Central memory CD4-positive, alpha-beta T cell (primary cell): ENCODE measurements at regions not wholly inside any gene's neighbourhood (a gene's known extent, or its start where the extent isn't known, plus 50 kb on each side); places are given as distances from the start of the nearest gene placed in this dataset.

ENCODE experiments used
- DNase-seq: peaks from one replicate; pipeline ENCODE4 v3.0.0; 2022

DNA sequence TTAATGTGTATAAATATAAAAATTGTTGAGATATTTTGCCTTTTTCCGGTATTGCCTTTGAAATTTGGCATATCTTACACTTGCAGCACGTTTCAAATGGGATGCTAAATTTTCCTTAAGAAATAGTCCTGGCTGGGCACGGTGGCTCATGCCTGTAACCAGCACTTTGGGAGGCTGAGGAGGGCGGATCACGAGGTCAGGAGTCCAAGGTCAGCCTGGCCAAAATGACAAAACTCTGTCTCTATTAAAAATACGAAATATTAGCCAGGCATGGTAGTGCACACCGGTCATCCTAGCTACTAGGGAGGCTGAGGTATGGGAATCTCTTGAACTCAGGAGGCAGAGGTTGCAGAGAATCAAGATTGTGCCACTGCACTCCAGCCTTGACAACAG is 220.2 kb downstream of the PTEN start:
- no peak for DNase-seq

DNA sequence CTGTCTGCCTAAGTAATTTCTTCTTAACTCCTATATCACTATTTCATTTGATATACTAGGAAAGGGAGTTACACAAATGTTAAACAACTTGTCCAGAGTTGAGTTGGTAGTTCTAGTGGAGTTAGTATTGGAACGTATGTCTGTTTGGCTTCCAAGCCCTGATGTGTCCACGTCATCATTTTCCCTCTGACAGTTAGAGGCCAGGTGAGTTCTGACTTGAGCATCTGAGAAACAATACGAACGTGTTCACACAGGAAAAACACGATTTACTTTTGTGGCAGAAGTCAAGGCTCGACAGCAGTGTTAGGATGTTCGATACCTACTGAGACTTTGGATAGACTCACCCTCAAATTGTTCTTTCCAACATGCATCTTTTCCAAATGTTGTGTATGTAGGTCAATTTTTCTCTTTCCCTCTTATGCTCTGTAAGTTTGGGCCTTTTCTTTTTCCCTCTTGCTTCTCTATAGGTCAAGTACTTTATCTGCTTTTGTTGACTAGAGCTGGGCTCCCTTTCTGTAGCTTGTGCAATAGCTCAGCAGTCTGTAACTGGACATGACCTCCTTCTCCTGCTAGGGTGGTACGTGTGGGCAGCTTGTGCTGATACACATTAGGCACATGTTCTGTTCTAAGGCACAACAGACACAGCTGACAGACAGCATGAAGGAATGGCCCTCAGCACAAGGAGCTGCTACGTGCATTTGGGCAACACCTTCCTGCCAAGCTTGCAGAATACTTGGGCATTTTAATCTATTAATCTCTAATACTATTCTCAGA is 222.9 kb downstream of the PTEN start:
- DNase-seq, result no peak

- DNase-seq, result no peak
Observed at GRCh38 chr10:88088441-88089340, 225.3 kb downstream of the PTEN start.

GRCh38 chr10:88089498-88089897 is 226.1 kb downstream of the PTEN start:
- no peak for DNase-seq

- no peak for DNase-seq
Observed at GRCh38 chr10:88090568-88091214, 227.3 kb downstream of the PTEN start.

GRCh38 chr10:88091490-88092061 is 228.2 kb downstream of the PTEN start:
- DNase-seq, result peak; percentile 78

- DNase-seq, result no peak
Observed at GRCh38 chr10:88092265-88092664, 228.8 kb downstream of the PTEN start.

- no peak for DNase-seq
Observed at GRCh38 chr10:88092973-88093372, 229.5 kb downstream of the PTEN start.

DNA sequence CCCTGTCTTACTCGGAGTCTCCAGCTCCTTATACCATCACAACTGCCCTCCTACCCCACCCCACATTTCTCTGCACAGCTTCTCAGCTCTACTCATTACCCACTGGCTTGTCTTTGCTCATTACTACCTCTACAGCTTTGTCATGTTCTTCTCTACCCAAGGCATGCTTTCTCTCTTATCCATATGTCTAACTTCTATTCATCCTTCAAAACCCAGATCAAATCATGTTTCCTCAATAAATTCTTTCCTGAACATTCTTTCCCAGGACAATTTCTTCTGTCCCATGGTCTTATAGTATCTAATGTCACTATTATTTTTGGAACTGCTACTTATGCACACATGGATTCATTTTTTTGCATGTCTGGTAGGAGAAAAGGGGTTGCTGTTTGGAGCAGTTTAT is 231.4 kb downstream of the PTEN start:
- no peak for DNase-seq

- no peak for DNase-seq
Observed at GRCh38 chr10:88095223-88095721, 231.8 kb downstream of the PTEN start.

DNA sequence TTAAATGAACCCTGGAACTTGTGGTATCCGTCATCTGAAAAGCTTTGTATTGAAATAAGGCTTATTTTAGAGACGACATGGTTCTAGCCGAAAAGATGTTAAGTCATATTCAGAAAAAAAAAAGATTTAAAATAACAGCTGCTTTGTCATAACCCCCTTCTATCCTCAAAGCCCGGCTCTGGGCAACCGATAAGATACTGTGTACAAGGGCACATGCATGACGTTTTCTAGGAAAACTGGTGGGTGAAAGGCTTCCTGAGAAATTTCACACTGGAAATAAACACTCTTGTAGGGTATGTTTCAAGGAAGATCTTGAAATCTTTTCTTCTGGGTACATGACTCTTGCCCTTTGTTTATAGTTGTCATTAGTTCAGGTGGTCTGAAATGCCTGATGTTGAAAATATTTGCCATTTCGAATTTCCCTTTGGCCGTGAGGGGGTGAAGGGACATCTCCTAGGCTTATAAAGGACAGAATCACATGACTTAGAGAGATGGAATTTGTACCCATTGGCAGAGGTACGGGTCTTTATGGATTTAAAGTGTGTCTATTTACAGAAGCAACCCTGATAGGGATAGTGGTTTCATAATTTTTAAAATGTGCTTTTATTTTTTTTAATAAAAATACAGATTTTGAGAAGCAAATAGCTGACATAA is 232.5 kb downstream of the PTEN start:
- DNase-seq, result no peak

DNA sequence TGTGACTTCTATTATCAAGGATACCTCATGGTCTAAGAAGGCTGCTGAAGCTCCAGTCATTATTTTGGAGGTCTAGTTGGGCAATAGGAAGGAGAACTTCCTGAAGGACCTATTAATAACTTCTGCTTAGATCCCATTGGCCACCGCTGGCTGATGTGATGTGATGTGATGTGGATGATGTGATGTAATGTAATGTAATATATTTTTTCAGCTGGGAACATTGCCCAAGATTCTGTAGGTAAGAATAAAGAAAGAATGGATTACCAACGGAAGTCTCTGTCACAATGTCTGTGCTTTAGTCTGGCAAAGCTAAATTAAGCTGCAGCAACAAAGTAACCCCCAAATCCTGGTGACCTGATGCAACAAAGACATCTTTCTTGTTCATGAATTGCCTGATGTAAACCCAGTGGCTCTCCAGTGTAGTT is 233.7 kb downstream of the PTEN start:
- no peak for DNase-seq

DNA sequence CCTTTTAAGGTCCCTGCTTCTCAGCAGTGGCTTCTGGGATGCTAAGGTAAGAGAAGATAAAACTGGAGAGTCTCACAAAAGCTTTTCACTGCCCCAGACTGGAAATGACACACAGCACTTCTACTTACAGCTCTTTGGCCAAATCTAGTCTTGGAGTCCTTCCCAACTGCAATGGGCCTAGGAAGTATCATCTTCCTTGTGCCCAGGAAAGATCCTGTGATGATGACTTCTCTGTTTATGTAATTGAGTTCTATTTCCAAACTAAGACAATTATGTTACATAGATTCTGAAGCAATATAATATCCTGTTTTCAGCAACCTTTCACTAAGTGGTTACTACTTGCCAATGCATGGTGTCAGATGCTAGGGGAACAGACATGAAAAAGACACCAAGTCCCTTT is 234.1 kb downstream of the PTEN start:
- DNase-seq, result no peak

DNA sequence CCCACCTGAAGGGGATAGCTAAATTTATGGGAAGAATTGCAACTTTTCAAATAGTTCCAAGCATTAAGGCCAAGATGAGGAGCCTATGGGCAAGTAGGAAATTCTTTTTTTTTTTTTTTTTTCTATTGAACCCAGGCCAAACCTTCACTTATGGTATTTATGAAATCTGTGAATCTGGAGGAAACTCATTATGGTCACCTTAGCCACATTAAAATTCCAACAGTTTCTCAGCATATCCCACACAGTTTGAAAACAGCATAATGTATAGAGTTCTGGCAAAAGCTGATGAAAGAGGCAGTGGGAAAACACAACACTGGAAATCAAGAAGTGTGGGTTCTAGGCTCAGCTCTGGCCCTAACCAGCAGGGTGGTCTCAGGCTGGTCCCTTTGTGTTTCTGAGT is 236.9 kb downstream of the PTEN start:
- DNase-seq, result no peak

GRCh38 chr10:88101666-88102065 is 238.2 kb downstream of the PTEN start:
- no peak for DNase-seq

DNA sequence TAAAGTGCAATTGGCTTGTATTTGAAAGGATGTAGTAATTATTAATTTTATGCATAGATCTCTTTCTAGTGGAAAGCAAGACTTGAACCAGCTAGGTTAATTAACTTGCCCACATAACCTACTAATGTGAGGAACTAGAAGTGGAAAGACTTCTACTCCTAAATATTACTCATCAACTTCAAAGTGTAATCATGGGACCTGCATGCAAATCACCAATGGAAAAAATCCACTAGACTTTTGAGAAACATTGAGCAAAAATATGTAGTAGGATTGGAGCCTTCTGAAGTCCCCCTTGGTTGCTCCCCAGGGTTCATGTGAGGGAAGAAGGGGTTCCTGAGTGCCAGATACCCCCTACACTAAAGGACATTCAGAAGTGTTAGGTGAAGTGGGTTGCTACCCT is 240.2 kb downstream of the PTEN start:
- DNase-seq, result no peak

- no peak for DNase-seq
Observed at GRCh38 chr10:88104223-88104622, 240.8 kb downstream of the PTEN start.

DNA sequence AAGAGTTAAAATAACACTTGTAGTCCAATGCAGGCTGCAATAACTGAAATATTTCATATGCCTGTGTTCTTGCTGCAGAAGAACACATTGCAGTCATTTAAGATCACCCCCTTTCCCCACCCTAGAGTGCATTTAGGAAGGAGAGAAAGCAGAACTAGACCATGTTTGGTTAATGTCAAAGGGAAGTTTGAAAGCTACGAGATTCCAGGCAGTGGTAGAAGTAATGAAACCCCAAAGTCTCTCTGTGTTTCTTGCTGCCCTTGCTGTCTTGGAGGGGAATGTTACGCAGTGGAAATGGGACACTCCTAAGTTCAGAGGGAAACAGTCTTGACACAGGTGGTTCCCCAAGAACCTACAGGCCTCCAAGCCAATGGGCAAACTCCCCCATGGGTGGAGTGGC is 242.9 kb downstream of the PTEN start:
- no peak for DNase-seq

GRCh38 chr10:88107296-88108097 is 244.1 kb downstream of the PTEN start:
- DNase-seq, result no peak

DNA sequence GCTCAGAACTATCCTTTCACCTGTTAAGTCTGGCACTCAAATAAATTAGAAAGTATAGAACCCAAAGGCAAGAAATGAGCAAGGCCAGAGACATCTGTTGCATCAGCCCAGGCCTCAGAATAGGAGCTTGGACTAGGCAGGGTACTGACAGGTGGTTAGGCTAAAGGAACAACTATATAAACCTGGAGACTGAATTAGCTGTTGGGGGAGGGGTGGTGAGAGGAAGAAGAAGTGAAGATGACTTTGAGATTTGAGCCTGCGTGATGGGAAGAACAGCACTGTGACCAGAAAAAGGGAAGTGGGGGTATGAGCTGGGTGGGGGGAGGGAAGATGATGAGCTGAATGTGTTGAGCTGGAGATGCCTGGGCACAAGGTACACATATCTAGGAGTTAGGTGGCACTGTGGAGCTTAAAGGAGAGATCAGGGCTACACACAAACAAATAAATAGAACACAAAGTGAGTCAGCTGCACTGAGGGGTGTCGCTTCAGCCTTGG is 244.7 kb downstream of the PTEN start:
- DNase-seq, result no peak

GRCh38 chr10:88110355-88110754 is 246.9 kb downstream of the PTEN start:
- DNase-seq, result no peak
